ENCODE measurements at regions not wholly inside any gene's neighbourhood (a gene's known extent, or its start where the extent isn't known, plus 50 kb on each side); places are given as distances from the start of the nearest gene placed in this dataset.
"Not testable (repeated sequence)": the region's sequence is repeated elsewhere in the genome, so short reads cannot be mapped to it uniquely, and the experiment has no call there.

- DNase-seq (ENCODE audit: low spot score) = no peak
These were observed 325.6 kb upstream of the MAGI2 start for GRCh38 chr7:79778786-79779770.

GRCh38 chr7:79775911-79776310 lies 322.4 kb upstream of the MAGI2 start:
- no peak for DNase-seq (ENCODE audit: low spot score)

- no peak for DNase-seq (ENCODE audit: low spot score)
These were observed 320.7 kb upstream of the MAGI2 start for GRCh38 chr7:79774150-79774549.

GRCh38 chr7:79770970-79771369 lies 317.5 kb upstream of the MAGI2 start:
- no peak for DNase-seq (ENCODE audit: low spot score)

- DNase-seq (ENCODE audit: low spot score) = no peak
These were observed 316.6 kb upstream of the MAGI2 start for GRCh38 chr7:79770063-79770462.

GRCh38 chr7:79767876-79768560 lies 314.6 kb upstream of the MAGI2 start:
- not testable (repeated sequence) for DNase-seq (ENCODE audit: low spot score)

- DNase-seq (ENCODE audit: low spot score) = not testable (repeated sequence)
These were observed 313.7 kb upstream of the MAGI2 start for GRCh38 chr7:79767192-79767591.

- DNase-seq (ENCODE audit: low spot score) = no peak
These were observed 308.5 kb upstream of the MAGI2 start for GRCh38 chr7:79761876-79762429.

- not testable (repeated sequence) for DNase-seq (ENCODE audit: low spot score)
These were observed 297.5 kb upstream of the MAGI2 start for GRCh38 chr7:79750941-79751340.

- no peak for DNase-seq (ENCODE audit: low spot score)
These were observed 296.4 kb upstream of the MAGI2 start for GRCh38 chr7:79749856-79750255.

- DNase-seq (ENCODE audit: low spot score) = no peak
These were observed 288.2 kb upstream of the MAGI2 start for GRCh38 chr7:79741684-79742083.

- DNase-seq (ENCODE audit: low spot score) = no peak
These were observed 286.6 kb upstream of the MAGI2 start for GRCh38 chr7:79740076-79740475.

GRCh38 chr7:79739036-79739709 lies 285.7 kb upstream of the MAGI2 start:
- not testable (repeated sequence) for DNase-seq (ENCODE audit: low spot score)

GRCh38 chr7:79736418-79736817 lies 283.0 kb upstream of the MAGI2 start:
- DNase-seq (ENCODE audit: low spot score) = no peak

GRCh38 chr7:79735012-79735411 lies 281.5 kb upstream of the MAGI2 start:
- no peak for DNase-seq (ENCODE audit: low spot score)

GRCh38 chr7:79734181-79734580 lies 280.7 kb upstream of the MAGI2 start:
- DNase-seq (ENCODE audit: low spot score) = no peak

GRCh38 chr7:79732535-79732934 lies 279.1 kb upstream of the MAGI2 start:
- no peak for DNase-seq (ENCODE audit: low spot score)

GRCh38 chr7:79730971-79731370 lies 277.5 kb upstream of the MAGI2 start:
- no peak for DNase-seq (ENCODE audit: low spot score)

- DNase-seq (ENCODE audit: low spot score) = no peak
These were observed 270.6 kb upstream of the MAGI2 start for GRCh38 chr7:79723833-79724618.

GRCh38 chr7:79722217-79722616 lies 268.8 kb upstream of the MAGI2 start:
- DNase-seq (ENCODE audit: low spot score) = no peak

GRCh38 chr7:79719216-79719615 lies 265.7 kb upstream of the MAGI2 start:
- no peak for DNase-seq (ENCODE audit: low spot score)
